ENCODE measurements at regions not wholly inside any gene's neighbourhood (a gene's known extent, or its start where the extent isn't known, plus 50 kb on each side); places are given as distances from the start of the nearest gene placed in this dataset.

DNA sequence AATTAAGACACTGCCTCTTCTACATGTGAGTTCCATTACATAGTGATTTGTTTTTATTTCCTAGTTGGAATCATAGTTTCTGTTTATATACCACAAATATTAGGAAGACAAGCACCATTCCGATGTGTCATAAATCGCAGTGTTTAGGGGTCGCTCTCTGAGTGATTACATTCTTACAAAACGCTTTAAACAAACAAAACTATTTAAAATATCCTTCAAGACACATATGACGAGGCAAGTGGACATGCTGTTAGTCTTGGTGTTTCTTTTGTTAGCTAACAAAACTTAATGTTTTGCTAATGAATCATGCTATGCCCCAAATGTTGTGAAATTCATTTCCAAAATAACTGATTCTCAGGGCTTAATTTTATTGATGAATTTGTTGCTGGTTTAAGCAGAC, 1219.3 kb upstream of the PRKX start:
- TF ChIP-seq, protein P1, sequence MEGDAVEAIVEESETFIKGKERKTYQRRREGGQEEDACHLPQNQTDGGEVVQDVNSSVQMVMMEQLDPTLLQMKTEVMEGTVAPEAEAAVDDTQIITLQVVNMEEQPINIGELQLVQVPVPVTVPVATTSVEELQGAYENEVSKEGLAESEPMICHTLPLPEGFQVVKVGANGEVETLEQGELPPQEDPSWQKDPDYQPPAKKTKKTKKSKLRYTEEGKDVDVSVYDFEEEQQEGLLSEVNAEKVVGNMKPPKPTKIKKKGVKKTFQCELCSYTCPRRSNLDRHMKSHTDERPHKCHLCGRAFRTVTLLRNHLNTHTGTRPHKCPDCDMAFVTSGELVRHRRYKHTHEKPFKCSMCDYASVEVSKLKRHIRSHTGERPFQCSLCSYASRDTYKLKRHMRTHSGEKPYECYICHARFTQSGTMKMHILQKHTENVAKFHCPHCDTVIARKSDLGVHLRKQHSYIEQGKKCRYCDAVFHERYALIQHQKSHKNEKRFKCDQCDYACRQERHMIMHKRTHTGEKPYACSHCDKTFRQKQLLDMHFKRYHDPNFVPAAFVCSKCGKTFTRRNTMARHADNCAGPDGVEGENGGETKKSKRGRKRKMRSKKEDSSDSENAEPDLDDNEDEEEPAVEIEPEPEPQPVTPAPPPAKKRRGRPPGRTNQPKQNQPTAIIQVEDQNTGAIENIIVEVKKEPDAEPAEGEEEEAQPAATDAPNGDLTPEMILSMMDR (IDR thresholded peaks at IDR 0.05; ENCODE audit: insufficient read depth, low read depth, low read length), result no peak
- TF ChIP-seq EZH2 (IDR thresholded peaks at IDR 0.05; ENCODE audit: insufficient read depth, low read length), result no peak

Measured in astrocyte (in vitro differentiated cells and primary cell).